Lower leg skin (tissue), 4 donors: ENCODE measurements at regions not wholly inside any gene's neighbourhood (a gene's known extent, or its start where the extent isn't known, plus 50 kb on each side); places are given as distances from the start of the nearest gene placed in this dataset.

Experiments used
- DNase-seq, 2 donors: peaks; one replicate each; pipeline ENCODE4 v3.0.0-alpha.2; 2019; ENCODE audit warnings: low spot score in 2 of 2
- H3K4me3 ChIP-seq: fragments of 200-600 bp; sonication (generic); 2 replicates; pipeline ENCODE4 v1.5.1; 2017; ENCODE audit warnings: mild to moderate bottlenecking, low read depth; ENCODE audit not compliant: poor library complexity, severe bottlenecking
- CTCF ChIP-seq, 3 donors: fragments of 450-650 bp; IDR thresholded peaks; one replicate each; pipeline ENCODE4 v1.5.1; 2016; ENCODE audit warnings: antibody characterized with exemption in 3 of 3, mild to moderate bottlenecking in 3 of 3, moderate library complexity in 2 of 3
- POLR2A ChIP-seq, 2 donors: fragments of 450-650 bp; IDR thresholded peaks; one replicate each; pipeline ENCODE4 v1.6.1; 2016 to 2017; ENCODE audit warnings: antibody characterized with exemption in 2 of 2, mild to moderate bottlenecking in 1 of 2, moderate library complexity in 1 of 2
- whole genome bisulfite sequencing, 2 donors: methylation state at CpG; one replicate each; pipeline ENCODE4 v1.1.5; 2018; 5-methylcytosine and 5-hydroxymethylcytosine counted together
- intact Hi-C: fragments of 100-400 bp; cut with DNase I; formaldehyde crosslinking; loops from one replicate; pipeline ENCODE4 v1.15.0; 2023; ENCODE audit warnings: low total_unique reads

- intact Hi-C loops, result no loop called here
- no peak for DNase-seq
- H3K4me3 ChIP-seq, result no peak overlapping the region
- no peak for TF ChIP-seq CTCF (IDR thresholded peaks at IDR 0.05)
- TF ChIP-seq POLR2A (IDR thresholded peaks at IDR 0.05), result no peak
- WGBS, 2 donors, result 74 to 78% methylated on average over 1 of the region's 1 CpG
Observed at GRCh38 chr2:146989741-146990140, 855.1 kb upstream of the ACVR2A start.

DNA sequence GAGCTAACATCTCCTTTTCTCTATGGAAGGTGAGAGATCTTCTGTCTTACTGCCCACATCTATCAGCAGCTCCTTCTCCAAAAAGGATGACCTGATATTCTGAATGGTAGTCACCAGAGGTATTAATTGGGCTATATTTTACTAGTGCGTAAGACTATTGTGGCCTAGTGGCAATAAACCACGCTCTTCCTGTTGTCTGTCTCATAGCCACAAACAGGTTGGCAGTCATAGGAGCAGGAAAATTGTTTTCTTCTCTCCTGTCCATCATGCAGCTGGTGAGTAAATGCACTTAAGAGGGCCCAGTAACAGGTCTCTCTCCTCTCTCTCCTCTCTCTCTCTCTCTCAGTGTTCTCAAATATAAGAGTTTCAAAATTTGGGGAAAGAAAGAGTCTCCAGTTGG is 856.8 kb upstream of the ACVR2A start:
- intact Hi-C loops, result no loop called here
- no peak for TF ChIP-seq POLR2A (IDR thresholded peaks at IDR 0.05)
- no peak for TF ChIP-seq CTCF (IDR thresholded peaks at IDR 0.05)
- no peak overlapping the region for H3K4me3 ChIP-seq
- DNase-seq, result no peak
- WGBS, 2 donors, result 86% methylated on average over 2 of the region's 2 CpGs

DNA sequence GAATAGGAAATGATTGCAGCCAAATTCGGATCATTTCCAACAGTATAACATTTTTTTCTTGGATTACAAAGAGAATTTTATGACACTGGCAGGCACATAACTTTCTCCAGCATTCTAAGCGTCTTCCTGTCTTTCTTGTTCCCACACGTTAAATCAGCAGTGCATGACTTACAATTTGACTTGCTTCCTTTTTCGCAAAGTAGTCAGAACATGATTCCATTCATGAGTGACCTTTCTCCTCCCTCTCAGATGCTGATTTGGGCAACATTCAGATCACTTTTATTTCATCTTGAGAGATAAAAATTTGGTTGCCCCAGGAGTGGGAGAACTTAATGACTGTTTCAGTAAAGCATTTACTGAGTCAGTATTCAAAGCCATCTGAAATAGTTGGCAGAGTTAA is 858.7 kb upstream of the ACVR2A start:
- DNase-seq, result no peak
- TF ChIP-seq POLR2A (IDR thresholded peaks at IDR 0.05) (no peak), CTCF (IDR thresholded peaks at IDR 0.05) (no peak)
- intact Hi-C loops, result no loop called here
- no peak overlapping the region for H3K4me3 ChIP-seq
- 8 to 14% methylated on average over 4 of the region's 4 CpGs for WGBS, 2 donors

- TF ChIP-seq CTCF (IDR thresholded peaks at IDR 0.05), result no peak
- no peak for TF ChIP-seq POLR2A (IDR thresholded peaks at IDR 0.05)
- H3K4me3 ChIP-seq, result no peak overlapping the region
Observed at GRCh38 chr2:146985753-146986152, 859.1 kb upstream of the ACVR2A start.

GRCh38 chr2:146984014-146984413 is 860.8 kb upstream of the ACVR2A start:
- WGBS, 2 donors, result 74 to 90% methylated on average over 4 of the region's 4 CpGs
- TF ChIP-seq POLR2A (IDR thresholded peaks at IDR 0.05) (no peak), CTCF (IDR thresholded peaks at IDR 0.05) (no peak)
- DNase-seq, result no peak
- intact Hi-C loops, result no loop called here
- no peak overlapping the region for H3K4me3 ChIP-seq

More at GRCh38 chr2:146985753-146986152, 859.1 kb upstream of the ACVR2A start:
- DNase-seq, result no peak
- intact Hi-C loops, result no loop called here
- 14 to 17% methylated on average over 2 of the region's 2 CpGs for WGBS, 2 donors

DNA sequence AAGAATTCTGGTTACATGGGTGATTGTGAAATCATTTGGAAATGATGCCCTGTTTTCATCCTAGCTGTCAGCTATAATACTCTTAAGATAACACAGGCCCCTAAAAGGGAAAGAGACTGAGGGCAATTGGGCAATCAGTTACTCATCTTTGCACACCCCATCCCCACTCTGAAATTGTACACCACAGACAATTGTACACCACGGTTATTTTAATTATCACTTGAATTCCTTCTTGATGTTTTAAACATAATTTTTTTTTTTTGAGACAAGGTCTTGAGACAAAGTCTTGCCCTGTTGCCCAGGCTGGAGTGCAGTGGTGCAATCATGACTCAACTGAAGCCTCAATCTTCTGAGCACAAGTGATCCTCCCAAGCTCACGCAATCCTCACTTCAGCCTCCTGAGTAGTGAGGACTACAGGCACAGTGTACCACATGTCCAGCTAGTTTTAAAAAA is 862.4 kb upstream of the ACVR2A start:
- intact Hi-C loops, result no loop called here
- DNase-seq, result peak; percentile 71 to 89
- TF ChIP-seq POLR2A (IDR thresholded peaks at IDR 0.05), result no peak
- no peak for TF ChIP-seq CTCF (IDR thresholded peaks at IDR 0.05)
- 57 to 61% methylated on average over 2 of the region's 2 CpGs for WGBS, 2 donors
- H3K4me3 ChIP-seq, result no peak overlapping the region
